Limb (tissue), 2 donors: ENCODE measurements at regions not wholly inside any gene's neighbourhood (a gene's known extent, or its start where the extent isn't known, plus 50 kb on each side); places are given as distances from the start of the nearest gene placed in this dataset.
"Not testable (repeated sequence)": the region's sequence is repeated elsewhere in the genome, so short reads cannot be mapped to it uniquely, and the experiment has no call there.

Experiments
- DNase-seq, 2 donors: peaks; one replicate each; pipeline ENCODE4 v3.0.0-alpha.2; 2016; ENCODE audit errors: extremely low spot score in 2 of 2

- no peak for DNase-seq
Observed at GRCh38 chr12:95358111-95359083, 115.6 kb upstream of the METAP2 start.

DNA sequence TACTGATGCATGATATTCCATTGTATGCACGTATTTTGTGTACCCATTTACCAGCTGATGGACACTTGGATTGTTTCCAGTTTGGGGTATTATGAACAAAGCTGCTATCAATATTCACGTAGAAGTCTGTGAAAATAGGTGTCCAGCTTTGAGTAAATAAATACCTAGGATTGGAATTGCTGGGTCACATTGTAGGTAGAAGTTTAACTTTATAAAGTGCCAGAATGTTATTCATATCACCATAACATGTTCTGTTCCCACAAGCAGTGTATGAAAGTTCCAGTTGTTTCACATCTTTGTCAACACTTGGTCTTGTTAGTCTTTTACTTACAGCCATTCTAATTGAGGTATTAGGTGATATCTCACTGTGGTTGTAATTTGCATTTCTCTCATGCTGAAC is 108.0 kb upstream of the METAP2 start:
- DNase-seq = no peak

GRCh38 chr12:95368931-95369330 is 105.0 kb upstream of the METAP2 start:
- DNase-seq = no peak

DNA sequence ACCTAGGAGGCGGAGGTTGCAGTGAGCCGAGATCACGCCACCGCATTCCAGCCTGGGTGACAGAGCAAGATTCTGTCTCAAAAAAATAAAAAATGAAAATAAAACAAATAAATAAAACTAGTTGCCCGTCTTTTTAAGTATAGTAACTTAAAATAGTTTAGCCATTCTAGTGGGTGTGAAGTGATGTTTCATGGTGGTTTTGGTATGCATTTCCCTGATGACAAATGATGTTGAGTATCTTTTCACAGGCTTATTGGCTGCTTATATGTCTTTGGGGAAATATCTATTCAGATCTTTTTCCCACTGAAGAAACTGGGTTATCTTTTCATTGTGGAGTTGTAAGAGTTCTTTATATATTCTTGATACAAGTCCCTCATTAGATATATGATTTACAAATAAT is 102.4 kb upstream of the METAP2 start:
- no peak for DNase-seq

DNA sequence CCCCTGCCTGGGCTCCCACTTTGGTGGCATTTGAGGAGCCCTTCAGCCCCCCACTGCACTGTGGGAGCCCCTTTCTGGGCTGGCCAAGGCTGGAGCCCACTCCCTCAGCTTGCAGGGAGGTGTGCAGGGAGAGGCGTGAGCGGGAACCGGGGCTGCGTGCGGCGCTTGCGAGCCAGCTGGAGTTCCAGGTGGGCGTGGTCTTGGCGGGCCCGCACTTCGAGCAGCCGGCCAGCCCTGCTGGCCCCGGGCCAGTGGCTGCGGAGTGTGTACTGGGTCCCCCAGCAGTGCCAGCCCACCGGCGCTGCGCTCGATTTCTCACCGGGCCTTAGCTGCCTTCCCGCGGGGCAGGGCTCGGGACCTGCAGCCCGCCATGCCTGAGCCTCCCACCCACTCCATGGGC is 94.5 kb upstream of the METAP2 start:
- DNase-seq = not testable (repeated sequence)

DNA sequence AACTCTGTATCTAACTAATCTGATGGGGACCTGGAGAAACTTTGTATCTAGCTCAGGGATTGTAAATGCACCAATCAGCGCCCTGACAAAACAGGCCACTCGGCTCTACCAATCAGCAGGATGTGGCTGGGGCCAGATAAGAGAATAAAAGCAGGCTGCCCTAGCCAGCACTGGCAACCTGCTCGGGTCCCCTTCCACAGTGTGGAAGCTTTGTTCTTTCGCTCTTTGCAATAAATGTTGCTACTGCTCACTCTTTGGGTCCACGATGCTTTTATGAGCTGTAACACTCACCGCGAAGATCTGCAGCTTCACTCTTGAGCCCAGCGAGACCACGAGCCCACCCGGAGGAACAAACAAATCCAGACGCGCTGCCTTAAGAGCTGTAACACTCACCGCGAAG is 93.6 kb upstream of the METAP2 start:
- DNase-seq = not testable (repeated sequence)

- DNase-seq = no peak
Observed at GRCh38 chr12:95380997-95381786, 92.8 kb upstream of the METAP2 start.

DNA sequence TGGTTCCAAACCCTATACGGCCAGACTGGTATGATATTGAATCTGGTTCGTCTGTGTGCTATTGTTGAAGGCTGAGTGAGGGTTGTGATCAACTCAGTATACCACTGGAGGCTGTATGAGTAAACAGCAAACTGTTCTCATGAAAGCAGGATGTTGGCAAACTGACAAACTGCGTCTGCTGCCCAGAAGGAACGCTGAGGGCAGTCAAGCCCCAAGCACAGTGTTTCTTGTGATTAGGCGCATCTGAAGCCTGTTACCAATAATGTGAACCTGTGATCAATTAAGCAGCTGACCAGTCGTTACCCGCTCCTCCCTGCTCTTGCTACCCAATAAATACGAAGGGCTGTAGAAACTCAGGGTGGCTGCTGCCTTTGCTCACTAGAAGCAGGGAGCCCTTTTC is 90.0 kb upstream of the METAP2 start:
- DNase-seq = not testable (repeated sequence)

GRCh38 chr12:95384785-95385184 is 89.2 kb upstream of the METAP2 start:
- DNase-seq = no peak

DNA sequence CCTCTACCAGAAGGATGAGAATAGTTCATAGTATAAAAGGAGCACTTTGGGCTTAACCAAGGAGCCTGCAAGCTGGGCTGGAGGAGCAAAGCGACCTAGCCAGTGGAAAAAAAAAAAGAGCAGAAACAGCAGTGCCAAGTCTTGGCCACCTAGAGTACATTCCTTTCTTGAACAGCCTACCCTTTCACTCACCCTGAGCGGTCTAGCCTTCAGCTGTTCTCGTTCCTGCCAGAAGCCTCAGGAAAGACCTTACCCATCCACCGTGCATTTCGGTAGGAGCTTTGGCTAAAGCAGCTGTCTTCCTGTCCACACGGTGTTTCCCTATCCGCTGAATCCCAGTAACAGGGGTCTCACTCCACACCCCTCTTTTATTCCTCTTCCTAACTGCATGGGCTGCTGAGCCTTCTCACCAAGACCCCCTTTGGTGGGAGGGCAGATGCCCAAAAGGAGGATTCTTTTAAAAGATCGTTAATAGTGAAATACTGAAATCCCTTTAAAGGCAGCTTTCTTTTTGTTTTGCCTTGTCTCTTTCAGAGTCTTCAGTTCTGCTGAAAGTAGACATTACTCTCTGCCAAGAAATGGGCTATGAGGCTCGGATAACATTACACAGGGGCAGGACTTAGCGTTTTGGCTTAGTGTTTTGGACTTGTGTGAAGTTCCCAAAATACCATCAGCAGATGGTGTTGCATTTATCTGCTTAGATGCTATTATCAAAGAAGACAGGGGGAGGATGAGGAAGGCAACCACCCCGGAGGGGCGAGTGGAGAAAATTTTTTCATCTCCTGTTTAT is 88.5 kb upstream of the METAP2 start:
- peak; percentile 57 to 78 for DNase-seq

DNA sequence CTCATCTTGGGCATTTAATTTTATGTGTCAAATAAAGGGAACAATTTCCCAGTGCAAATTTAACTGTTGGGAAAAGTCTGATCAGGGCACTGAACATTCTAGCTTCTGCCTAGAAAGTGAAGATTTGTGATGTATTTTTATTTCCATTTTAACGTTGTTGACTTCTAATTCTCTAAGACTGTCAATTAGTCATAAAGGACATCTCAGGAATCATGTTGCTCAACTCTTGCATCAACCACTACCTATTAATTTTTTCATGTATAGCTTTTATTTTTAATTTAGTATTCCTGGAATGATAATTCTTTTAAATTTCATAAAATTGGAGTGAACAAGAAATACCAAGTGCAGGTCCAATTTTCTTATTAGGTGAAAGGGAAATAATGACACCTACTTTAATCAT is 87.9 kb upstream of the METAP2 start:
- no peak for DNase-seq

DNA sequence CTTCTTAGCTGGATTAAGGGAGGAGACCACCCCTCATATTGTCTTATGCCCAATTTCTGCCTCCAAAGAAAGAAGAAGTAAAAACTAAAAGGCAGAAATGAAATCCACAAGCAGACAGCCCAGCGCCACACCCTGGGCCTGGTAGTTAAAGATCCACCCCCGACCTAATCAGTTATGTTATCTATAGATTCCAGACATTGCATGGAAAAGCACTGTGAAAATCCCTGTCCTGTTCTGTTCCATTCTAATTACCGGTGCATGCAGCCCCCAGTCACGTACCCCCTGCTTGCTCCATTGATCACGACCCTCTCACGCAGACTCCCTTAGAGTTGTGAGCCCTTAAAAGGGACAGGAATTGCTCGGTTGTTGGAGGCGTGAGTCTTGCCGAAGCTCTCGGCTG is 85.7 kb upstream of the METAP2 start:
- DNase-seq = not testable (repeated sequence)

- DNase-seq = no peak
Observed at GRCh38 chr12:95390192-95390591, 83.8 kb upstream of the METAP2 start.

- DNase-seq = no peak
Observed at GRCh38 chr12:95390932-95391331, 83.0 kb upstream of the METAP2 start.

GRCh38 chr12:95393191-95393790 is 80.7 kb upstream of the METAP2 start:
- DNase-seq = no peak

DNA sequence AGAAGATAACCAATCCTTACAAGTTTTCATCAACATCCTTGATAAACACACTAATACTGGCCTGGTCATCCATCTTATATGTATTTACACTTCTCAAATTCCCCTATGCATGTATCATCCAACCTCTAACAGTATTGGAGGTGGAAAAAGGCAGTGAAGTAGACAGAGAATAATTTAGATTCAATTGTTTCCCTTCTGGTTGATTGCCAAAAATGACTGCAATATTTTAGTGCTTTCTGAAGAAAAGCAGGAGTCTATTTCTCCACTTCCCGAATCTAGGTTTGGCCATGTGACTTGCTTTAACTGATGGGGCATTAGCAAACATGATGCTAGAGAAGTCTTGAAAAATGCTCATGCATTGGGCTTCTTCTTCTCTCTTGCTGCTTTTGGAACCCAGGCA is 78.3 kb upstream of the METAP2 start:
- no peak for DNase-seq

- DNase-seq = no peak
Observed at GRCh38 chr12:95396849-95397468, 77.0 kb upstream of the METAP2 start.

GRCh38 chr12:95397571-95397970 is 76.4 kb upstream of the METAP2 start:
- DNase-seq = no peak

GRCh38 chr12:95402096-95402495 is 71.9 kb upstream of the METAP2 start:
- DNase-seq = no peak

- DNase-seq = no peak
Observed at GRCh38 chr12:95408201-95408600, 65.8 kb upstream of the METAP2 start.

GRCh38 chr12:95411057-95411456 is 62.9 kb upstream of the METAP2 start:
- DNase-seq = no peak
